ENCODE measurements at regions not wholly inside any gene's neighbourhood (a gene's known extent, or its start where the extent isn't known, plus 50 kb on each side); places are given as distances from the start of the nearest gene placed in this dataset.

DNA sequence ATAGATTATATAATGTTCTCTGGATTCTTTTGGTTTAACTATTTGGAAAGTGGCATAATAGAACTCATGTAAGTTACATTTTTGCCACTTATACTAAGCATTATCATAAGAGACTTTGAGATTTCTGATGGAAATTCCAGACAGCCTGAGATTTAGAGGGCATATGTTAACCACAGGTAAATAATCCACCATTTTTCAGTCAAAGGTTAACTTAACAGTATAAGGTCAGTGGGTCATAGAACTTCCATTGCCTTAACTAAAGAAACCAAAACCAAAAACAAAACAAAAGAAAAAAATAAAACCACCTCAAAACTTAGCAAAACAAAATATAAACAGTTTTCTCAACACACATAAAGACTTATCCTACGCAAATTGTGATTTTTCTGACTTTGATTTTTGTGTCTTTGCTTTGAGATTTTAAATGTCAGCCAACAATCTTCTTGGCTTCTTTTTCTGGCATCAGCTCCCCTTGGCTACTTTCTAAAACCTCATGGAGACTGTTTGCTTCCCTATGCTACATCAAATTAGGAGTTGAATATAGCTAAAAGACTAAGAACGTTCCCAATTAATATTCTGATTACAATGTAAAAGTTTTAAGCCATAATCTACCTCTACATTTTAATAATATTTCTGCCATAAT lies 430.1 kb upstream of the DAB2 start:
- DNase-seq (ENCODE audit: low read depth in 4 of 4, low spot score in 3 of 4) = no peak

DNA sequence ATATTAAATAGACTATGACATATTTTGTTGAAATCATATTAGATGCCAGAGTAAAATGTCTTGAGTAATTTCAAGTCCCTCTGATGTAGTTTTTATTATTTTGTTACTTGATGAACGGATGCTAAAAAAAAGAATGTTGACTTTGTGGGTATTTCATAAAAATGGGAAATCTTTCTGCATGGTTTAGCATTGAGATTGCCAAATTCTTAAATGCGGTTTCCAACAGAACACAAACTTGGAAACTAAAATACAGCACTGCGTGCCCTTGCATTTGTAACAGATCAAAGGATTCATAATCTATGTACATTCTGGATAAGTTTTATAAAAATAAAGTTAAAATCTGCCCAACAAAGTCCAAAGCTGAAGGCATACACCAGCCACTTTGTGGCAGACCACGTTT lies 425.5 kb upstream of the DAB2 start:
- DNase-seq (ENCODE audit: low read depth in 4 of 4, low spot score in 3 of 4) = no peak

- DNase-seq (ENCODE audit: low read depth in 4 of 4, low spot score in 3 of 4) = no peak
Observed at GRCh38 chr5:39846144-39846543, 421.4 kb upstream of the DAB2 start.

GRCh38 chr5:39843767-39844166 lies 419.0 kb upstream of the DAB2 start:
- DNase-seq (ENCODE audit: low read depth in 4 of 4, low spot score in 3 of 4) = no peak

DNA sequence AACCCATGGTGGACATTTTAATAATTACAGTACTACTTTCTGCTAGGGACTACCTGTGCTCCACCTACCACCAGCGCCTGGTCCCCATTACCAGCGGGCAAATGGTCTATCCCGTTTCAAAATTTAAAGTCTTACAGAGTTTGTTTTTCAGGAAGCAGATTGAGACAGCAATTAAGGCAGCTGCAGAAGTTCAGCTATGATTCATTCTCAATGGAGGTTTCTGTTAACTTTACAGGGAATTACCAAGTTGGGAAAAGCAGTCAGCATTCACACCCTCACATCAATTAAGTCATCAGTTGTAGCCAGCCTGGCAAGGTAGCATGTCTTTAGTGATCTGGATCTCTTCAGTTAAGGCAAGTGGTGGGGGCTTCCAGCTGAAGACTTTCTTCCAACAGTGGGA lies 410.6 kb upstream of the DAB2 start:
- DNase-seq (ENCODE audit: low read depth in 4 of 4, low spot score in 3 of 4) = no peak

GRCh38 chr5:39829441-39829840 lies 404.7 kb upstream of the DAB2 start:
- DNase-seq (ENCODE audit: low read depth in 4 of 4, low spot score in 3 of 4) = no peak

GRCh38 chr5:39826051-39826450 lies 401.3 kb upstream of the DAB2 start:
- no peak for DNase-seq (ENCODE audit: low read depth in 4 of 4, low spot score in 3 of 4)

- no peak for DNase-seq (ENCODE audit: low read depth in 4 of 4, low spot score in 3 of 4)
Observed at GRCh38 chr5:39825301-39825700, 400.5 kb upstream of the DAB2 start.

- DNase-seq (ENCODE audit: low read depth in 4 of 4, low spot score in 3 of 4) = no peak
Observed at GRCh38 chr5:39822020-39822419, 397.2 kb upstream of the DAB2 start.

GRCh38 chr5:39816866-39817265 lies 392.1 kb upstream of the DAB2 start:
- no peak for DNase-seq (ENCODE audit: low read depth in 4 of 4, low spot score in 3 of 4)

- DNase-seq (ENCODE audit: low read depth in 4 of 4, low spot score in 3 of 4) = no peak
Observed at GRCh38 chr5:39816156-39816845, 391.5 kb upstream of the DAB2 start.

- DNase-seq (ENCODE audit: low read depth in 4 of 4, low spot score in 3 of 4) = no peak
Observed at GRCh38 chr5:39815711-39816110, 390.9 kb upstream of the DAB2 start.

DNA sequence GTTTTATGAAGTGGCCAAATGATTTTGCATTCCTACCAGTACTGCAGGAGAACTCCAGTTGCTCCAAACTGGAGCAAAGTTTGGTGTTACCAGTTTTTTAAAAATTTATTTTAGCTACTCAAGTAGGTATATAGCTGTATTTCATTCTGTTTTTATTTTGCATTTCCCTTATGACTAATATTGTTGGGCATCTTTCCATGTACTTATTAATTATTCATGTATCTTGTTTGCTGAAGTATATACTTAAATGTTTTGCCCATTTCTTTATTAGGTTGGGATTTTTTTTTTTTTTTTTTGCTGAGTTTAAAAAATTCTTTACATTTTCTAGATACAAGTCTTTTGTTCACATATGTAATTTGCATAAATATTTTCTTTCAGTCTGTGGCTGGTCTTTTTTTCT lies 386.6 kb upstream of the DAB2 start:
- no peak for DNase-seq (ENCODE audit: low read depth in 4 of 4, low spot score in 3 of 4)

DNA sequence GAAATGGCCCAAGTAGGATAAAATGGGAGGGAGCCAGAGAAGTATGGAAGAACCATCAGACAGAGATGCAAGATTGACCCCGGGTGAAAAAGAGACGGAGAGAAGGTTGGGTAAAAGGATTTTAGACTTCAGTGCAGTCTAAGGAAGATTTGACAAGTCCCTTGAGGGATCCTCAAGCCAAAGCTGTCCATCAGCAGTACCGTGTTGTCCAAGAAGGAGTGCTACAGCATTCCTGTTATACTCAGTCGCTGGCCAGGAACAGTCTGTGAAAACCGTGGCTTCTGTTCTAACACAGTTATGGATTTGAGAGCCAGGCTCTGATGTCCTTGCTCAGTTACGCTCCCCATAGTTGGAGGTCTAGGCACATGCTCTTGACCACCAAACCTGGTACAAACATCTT lies 383.9 kb upstream of the DAB2 start:
- DNase-seq (ENCODE audit: low read depth in 4 of 4, low spot score in 3 of 4) = no peak

DNA sequence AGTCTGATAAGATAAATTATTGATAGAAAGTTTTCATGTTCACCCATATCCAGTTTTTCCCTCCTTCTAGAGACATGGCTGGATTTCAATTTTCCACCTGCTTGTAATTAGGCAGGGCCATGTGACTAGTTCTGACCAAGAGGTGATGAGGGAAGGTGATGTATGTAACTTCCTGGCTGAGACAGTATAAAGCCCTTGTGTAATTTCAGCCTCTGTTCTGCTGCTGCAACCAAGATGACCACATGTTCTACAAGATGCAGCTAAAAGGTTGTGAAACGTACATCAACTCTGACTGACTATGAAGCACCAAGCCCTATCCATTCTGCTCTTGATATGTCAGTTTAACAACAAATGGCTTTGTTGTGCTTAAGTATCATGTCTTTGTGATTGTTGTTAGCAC lies 376.5 kb upstream of the DAB2 start:
- no peak for DNase-seq (ENCODE audit: low read depth in 4 of 4, low spot score in 3 of 4)

- DNase-seq (ENCODE audit: low read depth in 4 of 4, low spot score in 3 of 4) = no peak
Observed at GRCh38 chr5:39800042-39800601, 375.3 kb upstream of the DAB2 start.

GRCh38 chr5:39799242-39799641 lies 374.5 kb upstream of the DAB2 start:
- DNase-seq (ENCODE audit: low read depth in 4 of 4, low spot score in 3 of 4) = no peak

GRCh38 chr5:39794513-39795210 lies 369.9 kb upstream of the DAB2 start:
- peak in 2 of 4 donors; percentile 5 to 20 for DNase-seq (ENCODE audit: low read depth in 4 of 4, low spot score in 3 of 4)

- DNase-seq (ENCODE audit: low read depth in 4 of 4, low spot score in 3 of 4) = no peak
Observed at GRCh38 chr5:39785410-39785809, 360.6 kb upstream of the DAB2 start.

DNA sequence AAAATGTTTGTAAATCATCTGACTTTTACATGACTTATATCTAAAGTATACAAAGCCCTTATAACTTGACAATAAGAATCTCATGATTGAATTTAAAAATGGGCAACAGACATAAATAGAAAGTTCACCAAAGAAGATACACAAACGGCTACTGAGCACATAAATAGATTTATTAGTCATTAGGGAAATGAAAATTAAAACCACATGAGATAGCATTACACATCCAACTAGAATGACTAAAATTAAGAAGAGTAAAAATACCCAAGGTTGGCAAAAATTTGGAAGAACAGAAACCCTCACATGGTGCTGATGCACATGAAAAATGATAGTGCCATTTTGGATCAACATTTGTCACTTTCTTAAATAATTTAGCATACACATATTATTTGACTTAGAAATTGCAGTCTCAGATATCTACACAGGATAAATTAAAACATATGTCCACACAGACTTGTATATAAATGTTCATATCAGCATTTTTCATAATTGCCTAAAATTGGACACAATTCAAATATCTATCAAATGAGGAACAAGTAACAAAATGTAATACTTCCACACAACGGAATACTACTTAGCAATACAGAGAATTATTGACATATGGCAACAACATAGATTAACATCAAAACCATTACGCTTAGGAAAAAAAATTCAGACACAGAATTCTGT lies 359.1 kb upstream of the DAB2 start:
- DNase-seq (ENCODE audit: low read depth in 4 of 4, low spot score in 3 of 4) = no peak

DNA sequence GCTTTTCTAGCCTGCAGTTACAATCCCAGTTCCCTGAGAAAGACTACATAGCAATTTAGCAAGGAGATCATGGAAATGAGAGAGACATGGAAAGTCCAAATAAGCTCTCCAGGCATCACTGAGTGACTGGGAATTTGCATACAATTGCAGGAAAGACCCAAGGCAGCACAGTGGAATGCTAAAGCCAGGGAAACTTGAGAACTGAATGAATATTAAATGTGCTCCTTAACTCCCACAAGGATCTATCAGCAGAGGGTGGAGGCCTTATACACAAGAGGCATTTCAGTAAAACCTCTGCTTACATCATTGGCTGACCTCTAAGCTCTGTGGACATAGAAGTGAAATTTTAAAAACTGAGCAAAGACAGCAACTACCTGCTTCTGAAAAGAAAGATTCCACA lies 355.6 kb upstream of the DAB2 start:
- no peak for DNase-seq (ENCODE audit: low read depth in 4 of 4, low spot score in 3 of 4)
